Right lobe of liver (tissue), 4 donors: ENCODE measurements at regions not wholly inside any gene's neighbourhood (a gene's known extent, or its start where the extent isn't known, plus 50 kb on each side); places are given as distances from the start of the nearest gene placed in this dataset.

Source experiments
- POLR2A ChIP-seq: fragments of 450-650 bp; IDR thresholded peaks from one replicate; pipeline ENCODE4 v1.6.1; 2017; ENCODE audit warnings: antibody characterized with exemption, mild to moderate bottlenecking
- TF ChIP-seq, protein P1 (sequence below), 4 donors: fragments of 200-600 bp in 3 of 4; fragments of 450-650 bp in 1 of 4; IDR thresholded peaks; one replicate each; pipeline versions ENCODE4 v1.5.1 to v1.8.0; 2016 to 2022; ENCODE audit warnings: antibody characterized with exemption in 4 of 4, mild to moderate bottlenecking in 2 of 4
- donor health status: DM: no; HTN: no; CAD: no.
- donor health status: DM: no; HTN: no; CAD: no.
- donor health status: DM: no; HTN: yes; CAD: no.

DNA sequence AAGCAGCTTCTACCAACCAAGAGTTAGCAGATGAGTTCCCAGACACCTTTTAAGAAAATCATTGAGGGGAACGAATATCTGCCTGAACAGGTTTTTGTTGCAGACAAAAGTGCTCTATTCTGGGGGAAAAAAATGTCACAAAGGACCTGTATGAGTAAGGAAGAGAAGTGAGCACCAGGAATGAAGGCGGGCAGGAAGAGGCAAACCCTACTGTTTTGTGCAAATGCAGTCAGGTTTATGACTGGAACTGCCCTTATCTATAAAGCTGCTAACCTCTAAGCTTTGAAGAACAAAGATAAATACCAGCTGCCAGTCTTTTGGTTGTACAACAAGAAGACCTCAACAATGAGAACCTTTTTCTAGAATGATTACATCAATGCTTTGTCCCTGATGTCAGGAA, 292.4 kb upstream of the SP4 start:
- TF ChIP-seq, protein P1, sequence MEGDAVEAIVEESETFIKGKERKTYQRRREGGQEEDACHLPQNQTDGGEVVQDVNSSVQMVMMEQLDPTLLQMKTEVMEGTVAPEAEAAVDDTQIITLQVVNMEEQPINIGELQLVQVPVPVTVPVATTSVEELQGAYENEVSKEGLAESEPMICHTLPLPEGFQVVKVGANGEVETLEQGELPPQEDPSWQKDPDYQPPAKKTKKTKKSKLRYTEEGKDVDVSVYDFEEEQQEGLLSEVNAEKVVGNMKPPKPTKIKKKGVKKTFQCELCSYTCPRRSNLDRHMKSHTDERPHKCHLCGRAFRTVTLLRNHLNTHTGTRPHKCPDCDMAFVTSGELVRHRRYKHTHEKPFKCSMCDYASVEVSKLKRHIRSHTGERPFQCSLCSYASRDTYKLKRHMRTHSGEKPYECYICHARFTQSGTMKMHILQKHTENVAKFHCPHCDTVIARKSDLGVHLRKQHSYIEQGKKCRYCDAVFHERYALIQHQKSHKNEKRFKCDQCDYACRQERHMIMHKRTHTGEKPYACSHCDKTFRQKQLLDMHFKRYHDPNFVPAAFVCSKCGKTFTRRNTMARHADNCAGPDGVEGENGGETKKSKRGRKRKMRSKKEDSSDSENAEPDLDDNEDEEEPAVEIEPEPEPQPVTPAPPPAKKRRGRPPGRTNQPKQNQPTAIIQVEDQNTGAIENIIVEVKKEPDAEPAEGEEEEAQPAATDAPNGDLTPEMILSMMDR (IDR thresholded peaks at IDR 0.05), result no peak
- TF ChIP-seq POLR2A, result no peak
